H1 (cell line): ENCODE measurements at regions not wholly inside any gene's neighbourhood (a gene's known extent, or its start where the extent isn't known, plus 50 kb on each side); places are given as distances from the start of the nearest gene placed in this dataset.

ENCODE experiments used
- BRCA1 ChIP-seq: IDR thresholded peaks from 2 replicates; pipeline ENCODE4 v1.6.1; 2012; ENCODE audit warnings: low read depth, low read length, improper control_type of control experiment
- CHD1 ChIP-seq: IDR thresholded peaks from 2 replicates; pipeline ENCODE4 v1.6.1; 2012; ENCODE audit warnings: low read depth, low read length, improper control_type of control experiment
- CHD2 ChIP-seq: IDR thresholded peaks from 2 replicates; pipeline ENCODE4 v1.6.1; 2012; ENCODE audit warnings: low read length, improper control_type of control experiment
- CHD7 ChIP-seq: fragments of 300-600 bp; sonication (generic); IDR thresholded peaks from 2 replicates; pipeline ENCODE4 v1.7.1; 2012; ENCODE audit warnings: low read length, moderate library complexity, mild to moderate bottlenecking, inconsistent platforms; ENCODE audit not compliant: insufficient replicate concordance
- E2F6 ChIP-seq: IDR thresholded peaks from 2 replicates; pipeline ENCODE4 v1.6.1; 2012; ENCODE audit warnings: inconsistent platforms
- HDAC2 ChIP-seq, 2 experiments: fragments of 300-600 bp in 1 of 2; sonication (generic) in 1 of 2; IDR thresholded peaks; 2 replicates each; pipeline ENCODE4 v1.6.1; 2011 to 2012; ENCODE audit warnings: low read depth in 2 of 2, low read length in 2 of 2, mild to moderate bottlenecking in 2 of 2, moderate library complexity in 2 of 2, borderline replicate concordance in 1 of 2, inconsistent platforms in 1 of 2
- KDM5A ChIP-seq: fragments of 200-600 bp; IDR thresholded peaks from 2 replicates; pipeline ENCODE4 v1.7.1; 2012; ENCODE audit warnings: mild to moderate bottlenecking, low read length, inconsistent platforms, mixed read lengths
- NRF1 ChIP-seq: IDR thresholded peaks from 2 replicates; pipeline ENCODE4 v1.6.1; 2011; ENCODE audit warnings: mild to moderate bottlenecking, low read depth, low read length, improper control_type of control experiment
- POLR2A ChIP-seq, 2 experiments: IDR thresholded peaks; 1 replicate in 1 of 2; 2 replicates in 1 of 2; pipeline ENCODE4 v1.6.1; 2011; ENCODE audit warnings: low read depth in 2 of 2, low read length in 2 of 2, mild to moderate bottlenecking in 2 of 2; ENCODE audit errors: control extremely low read depth in 1 of 2
- SIRT6 ChIP-seq: IDR thresholded peaks from one replicate; pipeline ENCODE4 v1.7.1; 2012; ENCODE audit warnings: low read length, inconsistent platforms
- TCF12 ChIP-seq: IDR thresholded peaks from 2 replicates; pipeline ENCODE4 v1.6.1; 2011; ENCODE audit warnings: low read depth, mild to moderate bottlenecking, low read length
- USF2 ChIP-seq: IDR thresholded peaks from 2 replicates; pipeline ENCODE4 v1.6.1; 2011; ENCODE audit warnings: low read length, improper control_type of control experiment

GRCh38 chr10:10514797-10515196, 502.9 kb upstream of the CELF2 start (continued):
- TF ChIP-seq CHD7 (no peak), CHD1 (no peak), BRCA1 (no peak), NRF1 (no peak), E2F6 (no peak), USF2 (no peak), POLR2A (IDR thresholded peaks at IDR 0.05; ENCODE audit: control extremely low read depth in 1 of 2, low read depth in 2 of 2, low read length in 2 of 2) (no peak), SIRT6 (no peak), TCF12 (no peak), KDM5A (no peak), CHD2 (no peak), HDAC2 (IDR thresholded peaks at IDR 0.05; ENCODE audit: borderline replicate concordance in 1 of 2, low read depth in 2 of 2, low read length in 2 of 2) (no peak)
